ENCODE measurements at regions not wholly inside any gene's neighbourhood (a gene's known extent, or its start where the extent isn't known, plus 50 kb on each side); places are given as distances from the start of the nearest gene placed in this dataset.

GRCh38 chr10:2262878-2263277 is 525.6 kb upstream of the ADARB2 start:
- H3K4me1 ChIP-seq: no peaks in the 10 kb centered on the region
- no peak for TF ChIP-seq CTCF (IDR thresholded peaks at IDR 0.05)
- intact Hi-C loops (cut with DNase I): no loop called here
- H3K4me3 ChIP-seq: no peak overlapping the region
- no peaks in the 10 kb centered on the region for H3K36me3 ChIP-seq
- no peak overlapping the region for H3K27ac ChIP-seq
- no peaks in the 10 kb centered on the region for H3K9me3 ChIP-seq
- no peaks in the 10 kb centered on the region for H3K27me3 ChIP-seq
- no peak for DNase-seq
- ATAC-seq: no peak

GRCh38 chr10:2262333-2262732 is 525.0 kb upstream of the ADARB2 start:
- no peak for TF ChIP-seq CTCF (IDR thresholded peaks at IDR 0.05)
- no peak overlapping the region for H3K4me3 ChIP-seq
- no peaks in the 10 kb centered on the region for H3K4me1 ChIP-seq
- no peaks in the 10 kb centered on the region for H3K27me3 ChIP-seq
- no peaks in the 10 kb centered on the region for H3K9me3 ChIP-seq
- intact Hi-C loops (cut with DNase I): no loop called here
- no peak overlapping the region for H3K27ac ChIP-seq
- ATAC-seq (no peak), DNase-seq (no peak)
- H3K36me3 ChIP-seq: no peaks in the 10 kb centered on the region

- DNase-seq (no peak), ATAC-seq (no peak)
- H3K36me3 ChIP-seq: no peaks in the 10 kb centered on the region
- no peak overlapping the region for H3K27ac ChIP-seq
- H3K4me3 ChIP-seq: no peak overlapping the region
- H3K9me3 ChIP-seq: no peaks in the 10 kb centered on the region
- no peaks in the 10 kb centered on the region for H3K27me3 ChIP-seq
- intact Hi-C loops (cut with DNase I): no loop called here
- no peak for TF ChIP-seq CTCF (IDR thresholded peaks at IDR 0.05)
- H3K4me1 ChIP-seq: no peaks in the 10 kb centered on the region
Measured at GRCh38 chr10:2256241-2256640, 518.9 kb upstream of the ADARB2 start.

GRCh38 chr10:2252096-2252495 is 514.8 kb upstream of the ADARB2 start:
- Histone ChIP-seq H3K4me1 (no peaks in the 10 kb centered on the region), H3K27me3 (no peaks in the 10 kb centered on the region), H3K27ac (no peak overlapping the region), H3K36me3 (no peaks in the 10 kb centered on the region), H3K4me3 (no peak overlapping the region), H3K9me3 (no peaks in the 10 kb centered on the region)
- ATAC-seq (no peak), DNase-seq (no peak)
- TF ChIP-seq CTCF (IDR thresholded peaks at IDR 0.05): no peak
- intact Hi-C loops (cut with DNase I): no loop called here

GRCh38 chr10:2251631-2252030 is 514.3 kb upstream of the ADARB2 start:
- no peak for DNase-seq
- no peak for TF ChIP-seq CTCF (IDR thresholded peaks at IDR 0.05)
- Histone ChIP-seq H3K4me1 (no peaks in the 10 kb centered on the region), H3K9me3 (no peaks in the 10 kb centered on the region), H3K27ac (no peak overlapping the region), H3K27me3 (no peaks in the 10 kb centered on the region), H3K36me3 (no peaks in the 10 kb centered on the region), H3K4me3 (no peak overlapping the region)
- intact Hi-C loops (cut with DNase I): no loop called here
- no peak for ATAC-seq

GRCh38 chr10:2246747-2247146 is 509.4 kb upstream of the ADARB2 start:
- H3K27ac ChIP-seq: no peak overlapping the region
- no peaks in the 10 kb centered on the region for H3K36me3 ChIP-seq
- TF ChIP-seq CTCF (IDR thresholded peaks at IDR 0.05): no peak
- H3K27me3 ChIP-seq: no peaks in the 10 kb centered on the region
- no peaks in the 10 kb centered on the region for H3K9me3 ChIP-seq
- ATAC-seq (no peak), DNase-seq (no peak)
- H3K4me1 ChIP-seq: no peaks in the 10 kb centered on the region
- no peak overlapping the region for H3K4me3 ChIP-seq
- intact Hi-C loops (cut with DNase I): no loop called here

Measured in upper lobe of right lung (tissue), 1 donor.